H9 (cell line): ENCODE measurements at regions not wholly inside any gene's neighbourhood (a gene's known extent, or its start where the extent isn't known, plus 50 kb on each side); places are given as distances from the start of the nearest gene placed in this dataset.

Source experiments
- DNase-seq: peaks from one replicate; pipeline ENCODE4 v3.0.0-alpha.2; 2017
- H2AFZ ChIP-seq: one replicate; pipeline ENCODE4 v1.6.1; 2013; ENCODE audit warnings: mild to moderate bottlenecking, low read length, control low read depth, moderate library complexity
- H2AK5ac ChIP-seq: 2 replicates; pipeline ENCODE4 v1.6.1; 2013; ENCODE audit warnings: low read length, control low read depth, mixed read lengths; ENCODE audit not compliant: insufficient read length
- H2BK120ac ChIP-seq: one replicate; pipeline ENCODE4 v1.6.1; 2013; ENCODE audit warnings: low read depth, mild to moderate bottlenecking, low read length, control low read depth, inconsistent platforms; ENCODE audit not compliant: poor library complexity, severe bottlenecking
- H2BK12ac ChIP-seq: 2 replicates; pipeline ENCODE4 v1.6.1; 2013; ENCODE audit warnings: low read length, control low read depth, mixed read lengths, low read depth; ENCODE audit not compliant: insufficient read length
- H2BK15ac ChIP-seq: 2 replicates; pipeline ENCODE4 v1.6.1; 2013; ENCODE audit warnings: low read depth, low read length, control low read depth
- H2BK20ac ChIP-seq: one replicate; pipeline ENCODE4 v1.6.1; 2013; ENCODE audit warnings: low read depth, mild to moderate bottlenecking, low read length, control low read depth, inconsistent platforms; ENCODE audit not compliant: poor library complexity, severe bottlenecking
- H2BK5ac ChIP-seq: 2 replicates; pipeline ENCODE4 v1.6.1; 2013; ENCODE audit warnings: low read length, control low read depth, mixed read lengths; ENCODE audit not compliant: insufficient read length
- H3K14ac ChIP-seq: 2 replicates; pipeline ENCODE4 v1.6.1; 2013; ENCODE audit warnings: low read length, control low read depth; ENCODE audit not compliant: insufficient read depth
- H3K18ac ChIP-seq: 2 replicates; pipeline ENCODE4 v1.6.1; 2013; ENCODE audit warnings: low read depth, mild to moderate bottlenecking, mixed read lengths, low read length, control low read depth; ENCODE audit not compliant: insufficient read length
- H3K23ac ChIP-seq: 2 replicates; pipeline ENCODE4 v1.6.1; 2013; ENCODE audit warnings: low read length, control low read depth, mixed read lengths, low read depth; ENCODE audit not compliant: insufficient read length
- H3K23me2 ChIP-seq: 2 replicates; pipeline ENCODE4 v1.6.1; 2013; ENCODE audit warnings: low read depth, mild to moderate bottlenecking, mixed read lengths, low read length, control low read depth; ENCODE audit not compliant: insufficient read length, poor library complexity, severe bottlenecking
- H3K27ac ChIP-seq: 2 replicates; pipeline ENCODE4 v1.5.1; 2013; ENCODE audit warnings: low read length, control low read depth, mixed read lengths, low read depth; ENCODE audit not compliant: insufficient read length
- H3K27me3 ChIP-seq: 2 replicates; pipeline ENCODE4 v1.6.1; 2013; ENCODE audit warnings: low read length, control low read depth, inconsistent platforms; ENCODE audit not compliant: insufficient read depth
- H3K4ac ChIP-seq: 2 replicates; pipeline ENCODE4 v1.6.1; 2013; ENCODE audit warnings: low read depth, mild to moderate bottlenecking, control low read depth, inconsistent platforms, low read length, moderate library complexity
- H3K4me1 ChIP-seq: 2 replicates; pipeline ENCODE4 v1.6.1; 2013; ENCODE audit warnings: low read length, control low read depth, inconsistent platforms; ENCODE audit not compliant: insufficient read depth
- H3K4me2 ChIP-seq: 2 replicates; pipeline ENCODE4 v1.6.1; 2013; ENCODE audit warnings: low read length, control low read depth, mixed read lengths; ENCODE audit not compliant: insufficient read length, insufficient read depth
- H3K56ac ChIP-seq: 2 replicates; pipeline ENCODE4 v1.6.1; 2013; ENCODE audit warnings: low read depth, mild to moderate bottlenecking, mixed read lengths, low read length, control low read depth; ENCODE audit not compliant: insufficient read length
- H3K79me1 ChIP-seq: 2 replicates; pipeline ENCODE4 v1.6.1; 2013; ENCODE audit warnings: low read depth, mild to moderate bottlenecking, moderate library complexity, low read length, control low read depth, inconsistent platforms; ENCODE audit not compliant: insufficient read depth, poor library complexity, severe bottlenecking
- H3K79me2 ChIP-seq: 2 replicates; pipeline ENCODE4 v1.6.1; 2013; ENCODE audit warnings: low read length, control low read depth, inconsistent platforms; ENCODE audit not compliant: insufficient read depth
- H3K9ac ChIP-seq: 2 replicates; pipeline ENCODE4 v1.6.1; 2013; ENCODE audit warnings: low read length, control low read depth, mixed read lengths; ENCODE audit not compliant: insufficient read length; ENCODE audit errors: extremely low read depth
- H3K9me3 ChIP-seq: one replicate; pipeline ENCODE4 v1.6.1; 2013; ENCODE audit warnings: low read depth, low read length, inconsistent platforms; ENCODE audit not compliant: control insufficient read depth
- H3T11ph ChIP-seq: one replicate; pipeline ENCODE4 v1.6.1; 2013; ENCODE audit warnings: mild to moderate bottlenecking, low read length, control low read depth, inconsistent platforms
- H4K20me1 ChIP-seq: one replicate; pipeline ENCODE4 v1.6.1; 2013; ENCODE audit not compliant: control insufficient read depth, insufficient read length, insufficient read depth
- H4K5ac ChIP-seq: 2 replicates; pipeline ENCODE4 v1.6.1; 2013; ENCODE audit warnings: low read depth, mild to moderate bottlenecking, mixed read lengths, low read length, control low read depth; ENCODE audit not compliant: insufficient read length
- H4K8ac ChIP-seq: replicated peaks from 2 replicates; pipeline ENCODE4 v1.6.1; 2013; ENCODE audit warnings: low read length, control low read depth, mixed read lengths, low read depth; ENCODE audit not compliant: insufficient read length
- H4K91ac ChIP-seq: 2 replicates; pipeline ENCODE4 v1.6.1; 2013; ENCODE audit warnings: low read depth, mild to moderate bottlenecking, moderate library complexity, mixed read lengths, low read length, control low read depth; ENCODE audit not compliant: insufficient read length
- H3K27ac Mint-ChIP-seq, 3 experiments: 2 replicates in 2 of 3; 3 replicates in 1 of 3; pipeline ENCODE4 v1.8.0; 2020 to 2021; ENCODE audit warnings: mixed read lengths in 3 of 3, mild to moderate bottlenecking in 1 of 3, moderate library complexity in 1 of 3
- H3K27me3 Mint-ChIP-seq: 2 replicates; pipeline ENCODE4 v1.8.0; 2021; ENCODE audit warnings: low read depth, mild to moderate bottlenecking, moderate library complexity, mixed read lengths
- H3K36me3 Mint-ChIP-seq, 3 experiments: 2 replicates in 2 of 3; 3 replicates in 1 of 3; pipeline ENCODE4 v1.8.0; 2020 to 2021; ENCODE audit warnings: low read depth in 3 of 3, mixed read lengths in 3 of 3; ENCODE audit not compliant: insufficient read depth in 1 of 3
- H3K4me1 Mint-ChIP-seq, 2 experiments: 2 replicates each; pipeline ENCODE4 v1.8.0; 2020; ENCODE audit warnings: mixed read lengths in 2 of 2
- H3K4me3 Mint-ChIP-seq, 2 experiments: 2 replicates in 1 of 2; 3 replicates in 1 of 2; pipeline ENCODE4 v1.8.0; 2020 to 2021; ENCODE audit warnings: mild to moderate bottlenecking in 2 of 2, mixed read lengths in 2 of 2, moderate library complexity in 1 of 2
- H3K9me3 Mint-ChIP-seq, 2 experiments: 2 replicates in 1 of 2; 3 replicates in 1 of 2; pipeline ENCODE4 v1.8.0; 2020; ENCODE audit warnings: mild to moderate bottlenecking in 2 of 2, mixed read lengths in 2 of 2, moderate library complexity in 1 of 2
- WGBS: extraction: QIAGEN DNeasy Blood & Tissue Kit; methylation state at CpG from one replicate; pipeline ENCODE4 v1.1.7; 2013; ENCODE audit warnings: missing lambda C conversion rate, low lambda C conversion rate, mixed read lengths; ENCODE audit not compliant: insufficient read length; ENCODE audit errors: extremely low coverage; 5-methylcytosine and 5-hydroxymethylcytosine counted together
- TF ChIP-seq, protein P1 (sequence below): fragments of 200-600 bp; sonication (generic); conservative IDR thresholded peaks from 3 replicates; pipeline ENCODE4 v1.8.0; 2021; ENCODE audit warnings: antibody characterized with exemption, mild to moderate bottlenecking

DNA sequence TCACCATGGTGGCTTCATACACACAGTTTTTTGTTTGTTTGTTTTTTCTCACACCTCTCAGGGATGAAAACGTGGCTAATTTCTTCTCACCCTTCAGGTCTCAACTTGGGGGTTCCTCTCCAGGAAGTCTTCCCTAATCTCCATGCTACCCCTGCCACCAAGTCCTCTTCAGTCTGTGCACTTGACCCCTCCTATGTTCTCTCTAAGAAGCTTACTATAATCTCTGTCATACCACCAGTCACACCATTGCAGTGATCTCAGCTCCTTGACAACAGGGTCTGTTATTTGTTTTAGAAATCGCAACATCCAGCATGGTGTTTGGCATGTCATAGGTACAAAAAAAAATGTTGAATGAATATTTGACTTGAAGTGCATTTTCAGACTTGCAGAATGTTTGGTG, 83.4 kb downstream of the PRORP start:
- Histone ChIP-seq H4K8ac (no peak overlapping the region), H2BK120ac (no peak overlapping the region), H3K4me1 (no peaks in the 10 kb centered on the region), H3K23ac (no peak overlapping the region), H3K27me3 (no peaks in the 10 kb centered on the region), H3K4me2 (no peak overlapping the region), H2BK15ac (no peak overlapping the region), H2AK5ac (no peak overlapping the region), H4K5ac (no peak overlapping the region), H3K23me2 (no peaks in the 10 kb centered on the region), H3K9me3 (no peaks in the 10 kb centered on the region), H3K79me1 (no peaks in the 10 kb centered on the region), H3K4ac (no peak overlapping the region), H3K27ac (no peak overlapping the region), H2AFZ (no peak overlapping the region), H4K20me1 (no peaks in the 10 kb centered on the region), H4K91ac (no peak overlapping the region), H3K9ac (no peak overlapping the region), H3K18ac (no peak overlapping the region), H2BK20ac (no peak overlapping the region), H3T11ph (no peak overlapping the region), H3K14ac (no peak overlapping the region), H3K79me2 (no peaks in the 10 kb centered on the region), H2BK12ac (no peak overlapping the region), H3K56ac (no peak overlapping the region), H2BK5ac (no peak overlapping the region)
- Mint-ChIP-seq H3K4me1 (no peaks in the 10 kb centered on the region), H3K27ac (peak overlapping the region in 2 of 3 experiments; percentile 9 to 27; a peak in 2 of 7 replicates), H3K9me3 (no peaks in the 10 kb centered on the region), H3K27me3 (no peaks in the 10 kb centered on the region), H3K36me3 (0 out of 7 replicates have a peak, but pooled peaks cover 0 to 5% (median 0%) of the 10 kb centered on the region in 3 experiments), H3K4me3 (no peak overlapping the region)
- TF ChIP-seq, protein P1, sequence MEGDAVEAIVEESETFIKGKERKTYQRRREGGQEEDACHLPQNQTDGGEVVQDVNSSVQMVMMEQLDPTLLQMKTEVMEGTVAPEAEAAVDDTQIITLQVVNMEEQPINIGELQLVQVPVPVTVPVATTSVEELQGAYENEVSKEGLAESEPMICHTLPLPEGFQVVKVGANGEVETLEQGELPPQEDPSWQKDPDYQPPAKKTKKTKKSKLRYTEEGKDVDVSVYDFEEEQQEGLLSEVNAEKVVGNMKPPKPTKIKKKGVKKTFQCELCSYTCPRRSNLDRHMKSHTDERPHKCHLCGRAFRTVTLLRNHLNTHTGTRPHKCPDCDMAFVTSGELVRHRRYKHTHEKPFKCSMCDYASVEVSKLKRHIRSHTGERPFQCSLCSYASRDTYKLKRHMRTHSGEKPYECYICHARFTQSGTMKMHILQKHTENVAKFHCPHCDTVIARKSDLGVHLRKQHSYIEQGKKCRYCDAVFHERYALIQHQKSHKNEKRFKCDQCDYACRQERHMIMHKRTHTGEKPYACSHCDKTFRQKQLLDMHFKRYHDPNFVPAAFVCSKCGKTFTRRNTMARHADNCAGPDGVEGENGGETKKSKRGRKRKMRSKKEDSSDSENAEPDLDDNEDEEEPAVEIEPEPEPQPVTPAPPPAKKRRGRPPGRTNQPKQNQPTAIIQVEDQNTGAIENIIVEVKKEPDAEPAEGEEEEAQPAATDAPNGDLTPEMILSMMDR = no peak
- DNase-seq = no peak
- no CpG with 5 or more reads among the region's 2 CpGs for WGBS
